SK-N-MC (cell line): ENCODE measurements at regions not wholly inside any gene's neighbourhood (a gene's known extent, or its start where the extent isn't known, plus 50 kb on each side); places are given as distances from the start of the nearest gene placed in this dataset.

ENCODE experiments used
- EZH2 ChIP-seq: fragments of 200-600 bp; sonication (generic); IDR thresholded peaks from one replicate; pipeline ENCODE4 v1.6.1; 2017; ENCODE audit warnings: antibody characterized with exemption
- POLR2AphosphoS5 ChIP-seq: IDR thresholded peaks from 2 replicates; pipeline ENCODE4 v1.6.1; 2012; ENCODE audit warnings: mild to moderate bottlenecking, low read depth, low read length, borderline replicate concordance

- TF ChIP-seq EZH2, result no peak
- peak; percentile 43; the same call in 1 of the 2 replicates for TF ChIP-seq POLR2AphosphoS5
These were observed 1164.6 kb upstream of the CDH18 start for GRCh38 chr5:21152611-21153010.
